CMK (cell line): ENCODE measurements at regions not wholly inside any gene's neighbourhood (a gene's known extent, or its start where the extent isn't known, plus 50 kb on each side); places are given as distances from the start of the nearest gene placed in this dataset.
"Not testable (repeated sequence)": the region's sequence is repeated elsewhere in the genome, so short reads cannot be mapped to it uniquely, and the experiment has no call there.

Experiments
- DNase-seq: peaks from one replicate; pipeline ENCODE4 v3.0.0-alpha.2; 2010; ENCODE audit warnings: low read depth

GRCh38 chr22:48492366-48493320, 1335.0 kb downstream of the BRD1 start:
- peak; percentile 22 for DNase-seq

DNA sequence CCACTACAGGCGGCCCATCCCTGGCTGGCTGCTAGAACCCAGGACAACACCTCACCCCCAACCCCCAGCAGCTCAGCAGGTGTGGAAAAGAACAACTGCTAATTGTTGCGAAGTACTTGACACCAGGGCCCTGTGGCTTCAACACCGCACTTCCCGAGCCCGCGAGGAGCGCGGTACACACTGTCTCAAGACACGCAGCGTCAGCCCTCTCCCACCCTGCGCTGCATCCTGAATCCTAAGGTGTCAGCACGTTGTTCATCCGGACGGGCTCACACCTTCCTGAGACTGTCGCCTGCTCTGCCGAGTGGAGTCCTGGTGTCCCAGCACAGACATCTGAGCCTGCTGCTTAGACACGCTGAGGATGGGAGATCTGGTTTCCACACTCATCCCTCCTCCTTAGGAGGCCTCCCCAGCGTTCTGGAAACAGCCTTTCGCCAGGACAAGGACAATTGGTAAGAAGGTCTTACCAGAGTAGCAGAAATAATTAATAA, 1336.2 kb downstream of the BRD1 start:
- no peak for DNase-seq

GRCh38 chr22:48490500-48491411, 1336.9 kb downstream of the BRD1 start:
- no peak for DNase-seq

- DNase-seq = no peak
These were observed 1337.8 kb downstream of the BRD1 start for GRCh38 chr22:48489551-48490499.

DNA sequence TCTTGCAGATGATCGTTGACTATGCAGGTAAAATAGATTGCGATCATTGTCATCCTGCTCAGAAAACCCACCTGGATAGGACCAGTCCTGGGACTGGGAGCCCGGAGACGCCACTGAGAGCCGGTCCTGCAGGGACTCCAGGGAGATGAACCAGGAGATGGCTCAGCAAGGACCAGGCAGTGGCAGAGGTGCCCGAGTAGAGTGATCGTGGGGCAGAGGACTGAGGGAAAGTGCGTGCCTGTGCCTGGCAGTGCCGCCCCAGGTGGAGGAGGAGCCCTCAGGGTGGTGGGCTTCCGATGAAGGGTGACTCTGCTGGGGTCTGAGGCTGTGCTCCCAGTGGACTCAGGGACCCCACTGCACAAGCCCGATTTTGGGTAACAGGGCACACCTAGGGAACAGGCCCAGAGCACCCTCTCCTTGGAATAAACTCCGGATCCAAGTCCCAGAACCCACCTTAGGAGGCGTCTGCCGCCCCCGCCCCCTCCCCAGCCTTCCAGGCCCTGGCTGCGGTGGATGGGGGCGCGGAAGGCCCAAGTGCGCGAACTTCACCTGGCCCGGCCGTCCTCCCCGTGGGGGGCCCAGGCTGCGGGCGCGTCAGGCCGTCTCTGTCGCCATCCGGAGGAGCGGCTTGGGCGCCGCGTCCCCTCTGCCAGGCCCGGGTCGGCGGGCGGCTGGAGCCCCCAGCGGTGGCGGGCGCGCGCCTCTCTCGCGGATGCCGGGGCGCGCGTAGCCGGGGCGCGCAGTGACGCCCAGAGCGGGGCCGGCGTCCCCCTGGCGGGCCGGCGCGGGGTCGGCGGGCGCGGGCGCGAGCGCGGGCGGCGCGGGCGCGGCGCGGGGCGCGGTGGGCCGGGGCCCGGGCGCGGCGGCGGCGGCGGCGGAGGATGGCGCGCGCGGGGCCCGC, 1338.8 kb downstream of the BRD1 start:
- no peak for DNase-seq

DNA sequence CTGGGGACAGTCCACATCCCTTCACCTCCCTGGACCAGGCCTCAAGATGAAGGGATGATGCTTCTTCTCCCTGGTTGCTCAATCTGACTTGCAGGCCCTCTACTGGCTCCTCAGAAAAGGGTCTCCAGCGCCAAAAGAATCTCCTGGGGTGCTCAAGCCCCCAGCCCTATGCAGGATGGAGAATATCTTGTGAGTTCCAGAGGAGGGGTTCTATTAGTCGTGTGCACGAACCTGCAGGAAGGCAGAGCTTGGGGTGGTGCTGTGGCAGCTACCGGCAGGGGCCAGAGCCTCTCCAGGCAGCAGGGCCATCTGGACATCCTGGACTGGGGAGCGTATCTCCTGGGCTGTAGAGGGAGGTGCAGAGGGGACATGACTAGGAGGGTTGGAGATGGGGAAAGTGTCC, 1339.5 kb downstream of the BRD1 start:
- DNase-seq = no peak

GRCh38 chr22:48486558-48486957, 1341.1 kb downstream of the BRD1 start:
- no peak for DNase-seq

- DNase-seq = no peak
These were observed 1341.5 kb downstream of the BRD1 start for GRCh38 chr22:48486134-48486532.

DNA sequence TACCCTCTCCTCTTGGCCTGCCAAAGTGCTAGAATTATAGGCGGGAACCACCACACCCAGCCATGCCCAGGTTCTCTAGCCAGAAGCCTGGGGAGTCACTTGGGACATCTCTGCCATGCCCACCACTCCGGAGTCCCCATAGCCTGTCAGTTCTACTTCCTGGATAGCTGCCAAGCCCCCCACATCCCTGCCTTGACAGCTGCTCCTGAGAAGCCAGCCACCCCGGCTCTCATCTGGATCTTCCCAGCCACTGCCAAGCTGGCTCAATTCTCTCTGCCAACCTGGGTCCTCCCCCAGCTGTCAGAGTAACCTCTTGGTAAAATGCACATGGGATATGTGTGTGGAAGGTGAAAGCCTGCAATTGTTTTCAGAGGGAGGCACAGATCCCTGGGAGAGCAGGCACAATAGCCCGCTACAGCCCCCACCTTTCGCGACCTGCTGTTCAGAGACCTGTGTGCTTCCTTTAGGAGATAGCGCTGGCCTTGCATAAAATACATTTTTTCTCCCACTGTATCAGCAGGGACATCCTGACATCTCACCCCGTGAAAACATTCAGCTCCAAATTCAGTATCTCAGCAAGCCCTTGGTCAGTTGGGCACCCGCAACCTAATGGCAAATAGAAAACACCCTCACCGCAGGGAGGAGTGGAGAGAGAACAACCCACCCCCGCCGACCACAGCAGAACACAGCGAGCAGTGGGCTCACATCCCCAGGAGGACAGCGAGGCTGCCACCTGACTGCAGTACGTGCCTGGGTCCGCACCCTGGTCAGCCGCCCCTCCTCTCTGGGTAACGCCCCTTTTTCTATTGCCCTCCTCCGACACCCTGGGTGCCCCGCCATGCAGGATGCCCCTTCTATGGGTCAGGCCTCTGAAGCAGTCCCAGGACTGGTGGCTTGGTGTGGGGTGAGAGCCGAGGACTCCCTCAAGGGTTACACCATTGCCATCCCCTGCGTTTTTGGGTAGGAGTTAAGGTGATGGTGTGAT, 1342.2 kb downstream of the BRD1 start:
- DNase-seq = no peak

DNA sequence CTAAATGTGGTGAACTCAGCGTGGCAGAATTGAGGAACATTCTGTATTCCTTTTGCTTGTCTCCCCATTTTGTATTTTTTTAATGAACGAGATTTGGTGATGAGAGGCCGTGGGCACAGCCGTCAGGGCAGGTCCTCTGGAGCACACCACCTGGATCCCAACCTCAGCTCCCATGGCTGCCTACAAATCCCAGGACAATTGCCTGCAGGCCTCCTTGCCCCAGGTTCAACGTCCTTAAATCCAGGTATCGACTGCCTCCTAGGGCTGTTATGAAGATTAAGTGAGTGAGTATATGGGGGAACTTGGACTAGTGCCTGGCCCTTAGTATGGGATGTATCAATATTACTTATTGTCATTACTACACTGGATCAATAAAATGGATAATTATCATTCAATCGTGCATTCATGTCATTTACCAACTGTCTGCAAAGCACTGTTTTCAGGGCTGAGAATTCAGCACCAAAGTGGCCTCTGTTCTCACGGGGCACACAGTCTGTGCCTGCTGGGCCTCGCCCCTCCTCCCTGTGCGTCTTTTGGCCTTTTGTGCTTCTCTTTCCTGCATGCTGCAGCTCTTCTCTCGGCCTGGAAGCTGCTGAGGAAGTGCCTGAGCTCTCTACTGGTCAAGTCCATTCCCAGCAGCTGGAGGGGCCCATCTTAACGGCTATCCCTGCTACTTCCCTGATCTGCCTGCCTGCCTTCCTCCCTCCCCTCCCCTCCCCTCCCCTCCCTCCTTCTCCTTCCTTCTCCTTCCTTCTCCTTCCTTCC, 1343.7 kb downstream of the BRD1 start:
- no peak for DNase-seq

DNA sequence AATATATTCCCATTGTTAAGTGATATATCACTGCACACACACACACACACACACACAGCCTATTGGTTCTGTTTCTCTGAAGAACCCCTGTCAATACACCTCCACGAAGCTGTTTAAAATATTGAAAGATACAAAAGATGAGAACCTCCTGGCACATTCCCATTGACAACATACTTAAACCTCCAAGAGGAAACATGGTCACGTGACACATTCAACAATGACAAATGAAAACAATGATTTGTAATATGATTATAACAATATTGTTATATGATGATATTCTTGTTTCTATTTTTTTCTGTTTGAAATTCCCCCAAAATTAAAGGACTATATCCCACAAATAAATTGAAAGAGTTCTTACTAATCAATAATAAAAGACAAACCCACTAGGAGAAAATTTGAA, 1344.9 kb downstream of the BRD1 start:
- DNase-seq = no peak

- DNase-seq = not testable (repeated sequence)
These were observed 1345.5 kb downstream of the BRD1 start for GRCh38 chr22:48482198-48482597.

DNA sequence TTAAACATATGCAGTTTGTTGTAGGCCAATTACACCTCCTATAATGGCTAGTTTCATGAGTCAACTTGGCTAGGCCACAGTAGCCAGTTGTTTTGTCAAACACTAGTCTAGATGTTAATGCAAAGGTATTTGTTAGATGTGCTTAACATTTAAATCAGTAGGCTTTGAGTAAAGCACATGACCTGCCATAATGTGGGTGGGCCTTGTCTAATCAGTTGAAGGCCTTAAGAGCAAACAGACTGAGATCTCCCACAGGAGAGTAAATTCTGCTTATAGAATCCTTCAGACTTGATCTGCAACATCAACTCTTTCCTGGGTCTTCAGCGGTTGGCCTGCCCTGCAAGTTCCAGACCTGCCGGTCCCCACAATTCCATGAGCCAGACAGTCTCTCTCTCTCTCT, 1345.9 kb downstream of the BRD1 start:
- no peak for DNase-seq

DNA sequence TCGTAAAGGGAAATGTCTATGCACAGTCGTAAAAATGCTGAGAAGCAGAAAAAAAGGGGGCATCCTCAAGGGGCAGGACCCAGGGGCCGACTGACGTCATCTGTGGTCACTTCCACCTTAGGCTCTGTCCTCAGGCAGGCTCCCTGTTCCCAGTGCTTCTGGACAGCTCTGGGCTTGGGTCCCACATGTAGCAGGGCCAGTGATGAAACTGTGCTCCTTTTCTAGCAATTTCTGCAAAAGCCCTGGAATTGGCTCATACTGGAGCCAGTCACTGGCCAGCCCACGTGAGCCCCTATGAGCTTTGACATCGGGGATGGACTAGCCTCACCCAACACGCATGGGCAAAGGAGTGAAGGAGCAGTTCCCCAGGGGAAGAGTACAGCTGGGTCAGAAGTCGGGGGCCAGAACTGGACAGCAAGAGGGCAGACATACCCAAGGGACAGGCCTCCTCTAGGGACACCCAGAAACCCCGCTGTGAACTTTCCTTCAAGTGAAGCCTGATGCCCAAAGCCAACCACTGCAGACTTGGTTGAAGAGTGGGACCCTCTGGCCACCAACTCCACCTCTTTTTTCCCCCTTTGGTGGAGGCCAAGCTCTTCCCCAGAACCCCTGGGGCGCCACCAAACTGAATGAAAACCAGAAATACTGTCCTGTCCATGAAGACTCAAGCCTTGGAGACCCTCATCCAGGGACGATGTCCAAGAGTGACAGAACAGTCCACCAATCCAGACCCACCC, 1349.0 kb downstream of the BRD1 start:
- DNase-seq = no peak

GRCh38 chr22:48478124-48478523, 1349.5 kb downstream of the BRD1 start:
- DNase-seq = no peak

DNA sequence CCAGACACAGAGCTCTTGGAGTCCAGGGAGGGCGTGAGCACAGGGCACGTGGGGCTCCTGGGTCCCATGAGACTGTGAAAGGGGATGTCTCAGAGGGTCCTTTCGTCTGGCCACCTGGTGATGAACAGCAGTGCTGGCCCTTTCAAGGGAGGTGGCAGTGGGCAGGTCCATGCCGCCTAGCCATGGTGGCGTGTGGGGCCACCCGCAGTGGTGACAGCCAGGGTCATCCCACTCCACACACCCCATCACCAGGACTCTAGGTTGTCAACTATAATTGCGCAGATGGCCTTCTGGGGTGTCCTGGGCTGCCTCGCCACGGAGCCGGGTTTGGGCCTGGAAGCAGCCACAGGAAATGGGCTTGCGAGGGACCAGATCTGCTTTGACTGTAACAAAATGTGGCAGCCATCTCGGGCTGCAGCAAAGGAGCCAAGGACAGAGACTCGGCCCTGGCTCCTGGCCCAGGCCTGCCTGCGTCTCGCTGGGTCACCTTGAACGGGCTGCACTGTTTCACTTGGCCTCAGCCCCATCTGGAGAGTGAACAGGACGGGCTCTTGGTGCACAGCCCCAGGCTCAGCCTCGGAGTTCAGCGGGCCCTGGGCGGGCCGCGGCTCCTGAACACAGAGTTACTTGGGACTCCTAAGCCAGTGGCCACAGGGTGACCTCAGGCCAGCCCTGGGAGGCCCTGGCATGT, 1350.5 kb downstream of the BRD1 start:
- no peak for DNase-seq

DNA sequence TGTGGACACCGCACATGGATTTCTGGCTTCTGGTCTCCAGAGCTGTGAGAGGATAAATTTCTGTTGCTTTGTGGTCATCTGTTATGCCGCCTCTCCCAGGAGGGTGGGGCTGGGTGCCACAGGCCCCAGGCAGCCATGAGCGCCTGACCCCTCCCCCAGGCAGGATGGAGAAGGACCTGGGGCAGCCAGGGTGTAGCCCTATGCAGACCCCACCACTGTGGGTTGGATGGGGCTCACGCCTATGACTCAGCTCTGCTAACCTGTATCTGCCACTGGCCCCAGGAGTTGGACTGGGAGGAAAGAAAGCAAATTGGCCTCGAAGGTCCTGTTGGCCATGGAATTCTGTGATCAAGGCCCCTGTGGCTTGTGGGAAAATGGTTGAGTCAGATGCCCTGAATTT, 1351.1 kb downstream of the BRD1 start:
- DNase-seq = no peak
